ENCODE measurements at regions not wholly inside any gene's neighbourhood (a gene's known extent, or its start where the extent isn't known, plus 50 kb on each side); places are given as distances from the start of the nearest gene placed in this dataset.

GRCh38 chr7:25431956-25432450 is 203.7 kb upstream of the NPVF start:
- dilution Hi-C loops (cut with MboI; ENCODE audit: extremely low pct_ligation_motif_present, low sequenced_read_pairs) (no loop called here), intact Hi-C loops (cut with micrococcal nuclease) (no loop called here)
- DNase-seq (ENCODE audit: low read depth, low spot score): no peak
- H4K20me1 ChIP-seq (replicated peaks; ENCODE audit: control insufficient read depth, extremely low read depth, insufficient read depth, low read length): no peaks in the 10 kb centered on the region
- no peak for FAIRE-seq
- no peak overlapping the region for H2AFZ ChIP-seq (ENCODE audit: low read depth, low read length)
- no peak overlapping the region for H3K9ac ChIP-seq (replicated peaks; ENCODE audit: extremely low read depth, insufficient read depth, low read length)
- no peak overlapping the region for H3K4me2 ChIP-seq (ENCODE audit: insufficient read depth, low read length)
- BruUV-seq (replicated peaks): no TSS peak
- H3K9me3 ChIP-seq (replicated peaks; ENCODE audit: control insufficient read depth, insufficient read depth, low read length): no peaks in the 10 kb centered on the region
- no peaks in the 10 kb centered on the region for H3K36me3 ChIP-seq (ENCODE audit: control insufficient read depth in 2 of 2, extremely low read depth in 1 of 2, insufficient read depth in 2 of 2, low read length in 2 of 2)
- no peaks in the 10 kb centered on the region for H3K4me1 ChIP-seq (ENCODE audit: control insufficient read depth, extremely low read depth, insufficient read depth, low read length)
- no peaks in the 10 kb centered on the region for H3K9me1 ChIP-seq (replicated peaks; ENCODE audit: control insufficient read depth, extremely low read depth, insufficient read depth, low read length)
- TF ChIP-seq MAX (IDR thresholded peaks at IDR 0.05; ENCODE audit: insufficient read depth, insufficient read length) (no peak), FOS (IDR thresholded peaks at IDR 0.05; ENCODE audit: borderline replicate concordance, insufficient read depth, low read length) (no peak), MYC (IDR thresholded peaks at IDR 0.05; ENCODE audit: low read depth, low read length) (no peak), EZH2 (IDR thresholded peaks at IDR 0.05; ENCODE audit: borderline replicate concordance, low read depth, low read length, severe bottlenecking) (no peak), JUN (IDR thresholded peaks at IDR 0.05; ENCODE audit: borderline replicate concordance, insufficient read depth, insufficient read length, low read depth) (no peak), POLR2AphosphoS5 (IDR thresholded peaks at IDR 0.05; ENCODE audit: insufficient read depth, low read depth, low read length) (no peak), POLR2A (IDR thresholded peaks at IDR 0.05; ENCODE audit: low read depth, low read length) (no peak)
- H3K27me3 ChIP-seq (ENCODE audit: control insufficient read depth in 2 of 2, insufficient read depth in 2 of 2, low read length in 2 of 2): no peaks in the 10 kb centered on the region
- POLR2A ChIA-PET: no interaction called here
- H3K4me3 ChIP-seq (replicated peaks in 1 of 3; ENCODE audit: insufficient read depth in 1 of 3, low read depth in 1 of 3, low read length in 3 of 3): no peak overlapping the region
- no peak overlapping the region for H3K27ac ChIP-seq (ENCODE audit: insufficient read depth, low read depth, low read length)
- CTCF ChIA-PET: no interaction called here
- H3K79me2 ChIP-seq (ENCODE audit: control insufficient read depth, insufficient read depth, low read length): no peaks in the 10 kb centered on the region

GRCh38 chr7:25432807-25433206 is 204.5 kb upstream of the NPVF start:
- dilution Hi-C loops (cut with MboI; ENCODE audit: extremely low pct_ligation_motif_present, low sequenced_read_pairs): no loop called here
- POLR2A ChIA-PET: no interaction called here

More at GRCh38 chr7:25432807-25433206, 204.5 kb upstream of the NPVF start:
- H3K9me3 ChIP-seq (replicated peaks; ENCODE audit: control insufficient read depth, insufficient read depth, low read length): no peaks in the 10 kb centered on the region
- no peaks in the 10 kb centered on the region for H3K9me1 ChIP-seq (replicated peaks; ENCODE audit: control insufficient read depth, extremely low read depth, insufficient read depth, low read length)
- CTCF ChIA-PET: no interaction called here
- H3K4me2 ChIP-seq (ENCODE audit: insufficient read depth, low read length): no peak overlapping the region
- DNase-seq (ENCODE audit: low read depth, low spot score) (no peak), FAIRE-seq (no peak)
- H3K36me3 ChIP-seq (ENCODE audit: control insufficient read depth in 2 of 2, extremely low read depth in 1 of 2, insufficient read depth in 2 of 2, low read length in 2 of 2): no peaks in the 10 kb centered on the region
- no peaks in the 10 kb centered on the region for H3K4me1 ChIP-seq (ENCODE audit: control insufficient read depth, extremely low read depth, insufficient read depth, low read length)
- no peak for TF ChIP-seq GATA2 (IDR thresholded peaks at IDR 0.05; ENCODE audit: insufficient read depth, insufficient read length, low read depth, low read length)
- TF ChIP-seq MAX (IDR thresholded peaks at IDR 0.05; ENCODE audit: insufficient read depth, insufficient read length): no peak
- no peak for TF ChIP-seq MYC (IDR thresholded peaks at IDR 0.05; ENCODE audit: low read depth, low read length)
- no peak for TF ChIP-seq JUN (IDR thresholded peaks at IDR 0.05; ENCODE audit: borderline replicate concordance, insufficient read depth, insufficient read length, low read depth)
- TF ChIP-seq FOS (IDR thresholded peaks at IDR 0.05; ENCODE audit: borderline replicate concordance, insufficient read depth, low read length): no peak
- TF ChIP-seq POLR2A (IDR thresholded peaks at IDR 0.05; ENCODE audit: low read depth, low read length): no peak
- TF ChIP-seq CTCF (IDR thresholded peaks at IDR 0.05; ENCODE audit: extremely low read depth in 1 of 2, insufficient read depth in 1 of 2, low read depth in 1 of 2, low read length in 2 of 2): no peak
- no peak for TF ChIP-seq EZH2 (IDR thresholded peaks at IDR 0.05; ENCODE audit: borderline replicate concordance, low read depth, low read length, severe bottlenecking)
- TF ChIP-seq POLR2AphosphoS5 (IDR thresholded peaks at IDR 0.05; ENCODE audit: insufficient read depth, low read depth, low read length): no peak
- no peak overlapping the region for H3K4me3 ChIP-seq (replicated peaks in 1 of 3; ENCODE audit: insufficient read depth in 1 of 3, low read depth in 1 of 3, low read length in 3 of 3)
- intact Hi-C loops (cut with micrococcal nuclease): no loop called here
- H3K27ac ChIP-seq (ENCODE audit: insufficient read depth, low read depth, low read length): no peak overlapping the region
- no peaks in the 10 kb centered on the region for H4K20me1 ChIP-seq (replicated peaks; ENCODE audit: control insufficient read depth, extremely low read depth, insufficient read depth, low read length)
- H3K9ac ChIP-seq (replicated peaks; ENCODE audit: extremely low read depth, insufficient read depth, low read length): no peak overlapping the region
- H3K79me2 ChIP-seq (ENCODE audit: control insufficient read depth, insufficient read depth, low read length): no peaks in the 10 kb centered on the region
- BruUV-seq (replicated peaks): no TSS peak
- no peak overlapping the region for H2AFZ ChIP-seq (ENCODE audit: low read depth, low read length)
- no peaks in the 10 kb centered on the region for H3K27me3 ChIP-seq (ENCODE audit: control insufficient read depth in 2 of 2, insufficient read depth in 2 of 2, low read length in 2 of 2)
